Chondrocyte (in vitro differentiated cells): ENCODE measurements at regions not wholly inside any gene's neighbourhood (a gene's known extent, or its start where the extent isn't known, plus 50 kb on each side); places are given as distances from the start of the nearest gene placed in this dataset.
A peak's percentile ranks its signal among the peaks of the same experiment; 100 is the strongest.

Experiments
- DNase-seq: peaks from one replicate; pipeline ENCODE4 v3.0.0; 2021; ENCODE audit warnings: mixed read lengths, low spot score
- H3K27ac Mint-ChIP-seq: one replicate; pipeline ENCODE4 v1.8.0; 2021; ENCODE audit warnings: mild to moderate bottlenecking, moderate library complexity, mixed read lengths; ENCODE audit not compliant: unreplicated experiment
- H3K27me3 Mint-ChIP-seq: 2 replicates; pipeline ENCODE4 v1.8.0; 2021; ENCODE audit warnings: low read depth, mixed read lengths
- H3K36me3 Mint-ChIP-seq: 2 replicates; pipeline ENCODE4 v1.8.0; 2021; ENCODE audit warnings: low read depth, mixed read lengths
- H3K4me1 Mint-ChIP-seq: 2 replicates; pipeline ENCODE4 v1.8.0; 2021; ENCODE audit warnings: low read depth, mild to moderate bottlenecking, mixed read lengths
- H3K4me3 Mint-ChIP-seq: one replicate; pipeline ENCODE4 v1.8.0; 2021; ENCODE audit warnings: mild to moderate bottlenecking, moderate library complexity, mixed read lengths; ENCODE audit not compliant: unreplicated experiment
- H3K9me3 Mint-ChIP-seq: 2 replicates; pipeline ENCODE4 v1.8.0; 2021; ENCODE audit warnings: low read depth, mixed read lengths
- CTCF ChIP-seq: fragments of 200-600 bp; sonication (generic); IDR thresholded peaks from 2 replicates; pipeline ENCODE4 v1.5.0; 2021; ENCODE audit warnings: antibody characterized with exemption, mild to moderate bottlenecking, moderate library complexity

DNA sequence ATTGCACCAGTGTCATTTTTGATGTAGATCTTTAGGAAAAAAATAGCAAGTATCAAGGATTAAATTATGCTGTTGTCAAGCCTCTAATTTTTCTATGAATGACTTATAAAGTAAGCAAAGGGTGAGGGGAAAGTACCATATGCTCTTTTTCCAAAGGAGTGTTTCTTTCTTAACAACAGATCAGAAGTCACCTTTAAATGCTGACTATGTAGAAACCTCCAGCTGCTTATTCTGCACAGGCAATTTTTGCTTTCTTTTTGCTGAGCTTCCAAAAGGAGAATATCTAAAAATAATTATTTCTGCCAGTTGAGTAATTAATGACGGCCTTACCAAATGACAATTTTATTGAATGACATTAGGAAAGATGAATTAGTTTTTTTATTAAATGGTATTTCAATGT lies 390.6 kb upstream of the MANEA start:
- Mint-ChIP-seq H3K36me3 (no peaks in the 10 kb centered on the region), H3K9me3 (no peaks in the 10 kb centered on the region), H3K27me3 (peaks cover 11% of the 10 kb centered on the region), H3K27ac (no peak overlapping the region), H3K4me1 (no peaks in the 10 kb centered on the region), H3K4me3 (no peak overlapping the region)
- no peak for DNase-seq
- no peak for TF ChIP-seq CTCF

DNA sequence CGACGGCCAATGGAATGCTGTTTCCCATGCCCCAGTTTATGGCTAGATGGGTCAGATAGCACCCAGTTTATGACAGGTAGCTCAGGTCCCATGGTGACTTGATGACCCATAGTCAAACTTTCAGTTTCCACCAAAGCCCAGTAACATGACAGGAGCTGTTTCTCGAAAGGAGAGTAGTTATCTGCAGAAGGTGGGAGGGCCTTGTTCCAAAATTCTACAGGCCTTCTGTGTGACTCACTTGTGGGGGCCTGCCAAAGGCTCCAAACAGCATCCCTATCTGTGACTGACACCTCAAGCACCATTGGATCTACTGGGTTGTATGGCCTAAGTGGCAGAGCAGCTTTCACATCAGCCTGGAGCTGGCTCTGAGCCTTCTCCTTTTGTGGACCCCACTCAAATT lies 379.7 kb upstream of the MANEA start:
- no peak for TF ChIP-seq CTCF
- H3K9me3 Mint-ChIP-seq: no peaks in the 10 kb centered on the region
- no peaks in the 10 kb centered on the region for H3K27me3 Mint-ChIP-seq
- H3K36me3 Mint-ChIP-seq: no peaks in the 10 kb centered on the region
- no peaks in the 10 kb centered on the region for H3K4me1 Mint-ChIP-seq
- H3K27ac Mint-ChIP-seq: no peak overlapping the region
- DNase-seq: no peak
- H3K4me3 Mint-ChIP-seq: no peak overlapping the region

DNA sequence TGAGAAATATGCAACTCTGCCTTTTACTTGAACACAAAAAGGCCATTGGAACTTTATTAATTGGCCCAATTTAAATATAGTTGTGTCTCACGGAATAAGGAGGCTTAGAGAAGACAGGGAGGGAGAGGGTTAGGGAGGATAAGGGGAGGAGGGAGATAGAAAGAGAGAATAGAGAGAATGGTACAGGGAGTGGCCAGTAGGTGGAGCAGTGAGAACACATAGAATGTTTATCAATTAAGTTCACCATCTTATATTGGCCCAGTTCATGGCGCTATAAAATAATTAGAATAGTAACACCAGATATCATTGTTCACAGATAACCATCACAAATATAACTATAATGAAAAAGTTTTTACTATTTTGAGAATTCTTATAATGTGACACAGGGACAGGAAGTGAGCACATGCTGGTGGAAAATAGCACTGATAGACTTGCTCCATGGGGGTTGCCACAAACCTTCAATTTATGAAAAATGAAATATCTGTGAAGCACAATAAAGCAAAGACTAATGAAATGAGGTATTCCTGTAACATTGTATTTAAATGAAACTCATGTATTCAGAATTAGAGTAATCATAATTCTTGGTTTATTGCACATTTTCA lies 374.1 kb upstream of the MANEA start:
- Mint-ChIP-seq H3K9me3 (no peaks in the 10 kb centered on the region), H3K27me3 (no peaks in the 10 kb centered on the region), H3K4me3 (no peak overlapping the region), H3K27ac (no peak overlapping the region), H3K4me1 (peaks cover 7% of the 10 kb centered on the region), H3K36me3 (no peaks in the 10 kb centered on the region)
- TF ChIP-seq CTCF: peak; percentile 86
- DNase-seq: no peak

DNA sequence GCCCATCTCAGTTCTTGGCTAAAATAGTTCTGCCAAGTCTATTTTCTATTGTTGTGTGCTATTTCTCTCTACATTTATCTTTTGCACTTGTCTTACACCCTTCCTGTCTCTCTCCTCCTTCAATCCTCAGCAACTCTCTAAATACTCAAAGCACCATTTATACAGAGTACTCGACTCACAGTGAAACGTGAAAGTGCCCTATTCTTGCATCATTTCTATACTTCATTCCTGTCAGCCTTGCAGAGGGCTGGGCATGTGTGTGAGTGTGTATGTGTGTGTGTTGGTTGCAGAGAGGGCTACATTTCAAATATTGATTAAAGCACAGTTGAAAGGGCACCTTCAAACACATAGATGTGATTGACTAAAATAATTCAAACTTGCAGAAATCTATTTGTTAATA lies 373.2 kb upstream of the MANEA start:
- Mint-ChIP-seq H3K36me3 (no peaks in the 10 kb centered on the region), H3K4me1 (peaks cover 7% of the 10 kb centered on the region), H3K27ac (no peak overlapping the region), H3K4me3 (no peak overlapping the region), H3K9me3 (no peaks in the 10 kb centered on the region), H3K27me3 (peaks cover 2% of the 10 kb centered on the region)
- no peak for TF ChIP-seq CTCF
- DNase-seq: no peak

DNA sequence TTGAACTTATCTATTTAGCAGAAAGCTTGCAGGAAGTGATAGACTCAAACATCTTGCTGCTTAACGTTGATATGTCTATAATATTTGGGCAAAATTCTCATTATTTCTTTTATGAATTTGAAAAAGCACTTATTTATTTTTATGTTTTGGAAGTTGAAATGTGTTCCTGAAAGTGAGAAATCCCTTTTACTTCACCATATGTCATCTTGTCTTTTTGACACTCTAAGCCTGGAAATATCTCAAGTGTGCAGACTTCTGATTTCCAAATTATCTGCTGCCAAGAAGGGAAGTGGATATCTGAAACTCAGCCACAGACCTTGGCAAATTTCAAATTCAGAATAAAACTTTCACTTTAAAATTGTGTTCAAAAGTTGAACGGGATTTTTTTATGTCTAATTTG lies 368.7 kb upstream of the MANEA start:
- no peak overlapping the region for H3K27ac Mint-ChIP-seq
- no peak overlapping the region for H3K4me3 Mint-ChIP-seq
- TF ChIP-seq CTCF: no peak
- peaks cover 4% of the 10 kb centered on the region for H3K4me1 Mint-ChIP-seq
- DNase-seq: no peak
- peaks cover 11% of the 10 kb centered on the region for H3K27me3 Mint-ChIP-seq
- no peaks in the 10 kb centered on the region for H3K36me3 Mint-ChIP-seq
- no peaks in the 10 kb centered on the region for H3K9me3 Mint-ChIP-seq
